HAP-1 (cell line): ENCODE measurements at regions not wholly inside any gene's neighbourhood (a gene's known extent, or its start where the extent isn't known, plus 50 kb on each side); places are given as distances from the start of the nearest gene placed in this dataset.
"Not testable (repeated sequence)": the region's sequence is repeated elsewhere in the genome, so short reads cannot be mapped to it uniquely, and the experiment has no call there.

Experiments used
- DNase-seq, 2 experiments: peaks; one replicate each; pipeline ENCODE4 v3.0.0-alpha.2; 2016 to 2020; ENCODE audit warnings: low spot score in 2 of 2
- H3K27me3 ChIP-seq: fragments of 250-450 bp; sonication (Bioruptor Pico); 2 replicates; pipeline ENCODE4 v1.5.1; 2020; ENCODE audit warnings: low read depth, mild to moderate bottlenecking, moderate library complexity
- H3K36me3 ChIP-seq: fragments of 250-450 bp; sonication (Bioruptor Pico); replicated peaks from 2 replicates; pipeline ENCODE4 v1.5.1; 2020; ENCODE audit warnings: mild to moderate bottlenecking
- H3K4me1 ChIP-seq: fragments of 250-450 bp; sonication (Bioruptor Pico); 2 replicates; pipeline ENCODE4 v1.5.1; 2020; ENCODE audit warnings: mild to moderate bottlenecking
- H3K4me3 ChIP-seq: fragments of 250-450 bp; sonication (Bioruptor Pico); 2 replicates; pipeline ENCODE4 v1.5.1; 2020; ENCODE audit warnings: mild to moderate bottlenecking, moderate library complexity
- H3K9me3 ChIP-seq: fragments of 250-450 bp; sonication (Bioruptor Pico); 2 replicates; pipeline ENCODE4 v1.5.1; 2020; ENCODE audit warnings: mild to moderate bottlenecking, moderate library complexity
- in situ Hi-C: fragments of 300-500 bp; cut with MboI; formaldehyde crosslinking; loops from 3 replicates; pipeline ENCODE4 v1.14.3; 2020; ENCODE audit warnings: low sequenced_read_pairs, inconsistent platforms, mixed read lengths

DNA sequence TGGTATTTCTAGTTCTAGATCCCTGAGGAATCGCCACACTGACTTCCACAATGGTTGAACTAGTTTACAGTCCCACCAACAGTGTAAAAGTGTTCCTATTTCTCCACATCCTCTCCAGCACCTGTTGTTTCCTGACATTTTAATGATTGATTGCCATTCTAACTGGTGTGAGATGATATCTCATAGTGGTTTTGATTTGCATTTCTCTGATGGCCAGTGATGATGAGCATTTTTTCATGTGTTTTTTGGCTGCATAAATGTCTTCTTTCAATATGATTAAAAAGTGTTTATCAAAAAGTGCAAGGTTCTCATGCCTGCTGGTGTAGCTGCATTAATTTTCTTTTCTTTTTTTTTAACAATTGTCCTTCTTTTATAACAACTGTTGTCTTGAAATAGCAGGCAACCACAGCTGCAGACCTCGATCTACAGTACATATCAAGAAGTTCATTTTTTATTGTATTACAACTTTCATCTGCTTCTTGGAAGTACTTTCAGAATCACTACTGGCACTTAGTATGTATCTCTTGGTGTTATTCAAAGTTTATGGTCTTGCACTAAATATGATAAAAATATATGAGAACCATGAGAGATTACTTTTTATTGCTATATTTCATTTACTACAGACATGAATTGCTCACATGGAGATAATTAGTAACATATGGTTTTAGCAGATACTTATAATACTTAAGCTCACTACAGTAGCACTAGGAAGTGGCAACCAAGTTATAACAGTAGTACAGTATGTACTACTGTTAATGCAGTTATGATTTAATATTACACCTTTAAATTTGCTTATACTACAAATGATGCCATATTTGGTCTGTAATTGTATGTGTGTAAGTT is 358.0 kb downstream of the ETV1 start:
- H3K4me1 ChIP-seq, H3K4me3 ChIP-seq, in situ Hi-C loops, DNase-seq, H3K27me3 ChIP-seq, H3K9me3 ChIP-seq, H3K36me3 ChIP-seq: not testable (repeated sequence)

DNA sequence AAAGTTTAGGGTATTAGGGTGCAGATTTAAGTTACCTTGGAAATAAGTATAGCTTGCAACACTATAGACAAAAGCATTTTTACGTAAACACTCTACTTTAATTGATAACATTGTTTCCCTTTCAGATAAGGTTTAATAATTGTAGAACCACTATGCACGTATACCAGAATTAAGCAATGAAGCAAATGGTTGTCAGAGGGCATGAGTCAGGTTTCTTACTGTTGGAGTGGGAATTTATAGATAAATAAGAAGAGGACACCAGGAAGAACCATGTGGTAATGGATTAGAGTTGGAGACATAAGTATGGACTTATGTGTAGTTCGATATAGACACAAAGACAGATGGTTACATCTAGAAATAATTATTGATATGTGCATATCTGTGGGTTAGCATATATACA is 355.6 kb downstream of the ETV1 start:
- in situ Hi-C loops: no loop called here
- H3K4me3 ChIP-seq: no peak overlapping the region
- H3K4me1 ChIP-seq: no peaks in the 10 kb centered on the region
- no peaks in the 10 kb centered on the region for H3K9me3 ChIP-seq
- H3K27me3 ChIP-seq: no peaks in the 10 kb centered on the region
- no peak for DNase-seq
- H3K36me3 ChIP-seq: no peaks in the 10 kb centered on the region

DNA sequence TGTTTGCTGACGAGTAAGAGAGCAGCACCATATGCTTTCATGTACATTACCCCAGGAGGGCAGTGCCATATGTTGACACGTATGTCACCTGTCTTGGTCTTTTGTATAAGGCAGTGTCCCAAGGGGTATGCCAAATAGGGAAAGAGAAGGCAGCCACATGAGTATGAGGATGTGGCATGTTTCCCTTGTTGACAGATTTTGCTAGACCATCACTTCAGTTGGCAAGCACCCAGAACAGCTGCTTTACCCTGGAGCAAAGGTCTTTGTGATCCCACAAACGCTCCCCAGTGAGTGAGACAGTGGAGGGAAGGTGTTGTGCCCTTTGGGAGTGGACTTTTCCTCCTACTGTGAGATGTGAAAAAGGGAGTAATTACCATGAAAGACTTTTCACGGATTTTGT is 350.1 kb downstream of the ETV1 start:
- no peak for DNase-seq
- Histone ChIP-seq H3K9me3 (no peaks in the 10 kb centered on the region), H3K36me3 (no peaks in the 10 kb centered on the region), H3K4me3 (no peak overlapping the region), H3K4me1 (no peaks in the 10 kb centered on the region), H3K27me3 (no peaks in the 10 kb centered on the region)
- in situ Hi-C loops: no loop called here

DNA sequence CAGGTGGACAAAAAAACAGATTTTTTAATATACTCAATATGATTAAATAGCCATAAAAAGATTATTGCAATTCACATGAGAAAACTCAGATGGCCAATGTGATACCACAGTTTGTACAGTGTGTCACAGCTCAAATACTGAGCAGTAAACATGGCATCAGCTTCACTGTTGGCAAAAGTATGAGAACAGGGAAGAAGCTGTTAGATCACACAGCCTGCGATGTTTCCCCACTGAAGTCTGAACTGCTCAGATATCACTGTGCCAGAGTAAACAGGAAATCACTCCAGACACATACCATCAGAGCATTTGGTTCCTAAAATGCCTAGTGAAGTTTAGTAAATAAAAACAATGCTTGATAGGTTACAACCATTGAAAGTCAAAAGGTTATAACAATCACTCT is 347.8 kb downstream of the ETV1 start:
- DNase-seq: no peak
- no peak overlapping the region for H3K4me3 ChIP-seq

DNA sequence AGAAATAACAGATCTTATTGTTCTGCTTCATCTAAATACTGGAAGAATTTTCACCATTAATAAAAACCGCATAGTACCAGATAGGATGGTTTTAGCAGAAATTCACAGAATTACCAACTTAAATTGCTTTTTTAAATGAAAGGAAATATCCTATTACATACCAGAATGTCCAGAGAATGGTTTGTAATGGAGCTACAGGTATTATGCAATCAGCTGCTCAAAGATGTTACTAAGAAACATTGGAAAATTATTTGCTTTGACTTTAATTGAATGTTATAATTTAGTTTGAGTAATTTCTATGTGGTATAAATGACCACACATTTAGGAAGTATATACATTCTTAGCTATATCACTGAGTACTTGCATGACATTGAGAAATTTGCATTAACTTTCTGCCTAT is 338.3 kb downstream of the ETV1 start:
- Histone ChIP-seq H3K36me3 (no peaks in the 10 kb centered on the region), H3K9me3 (no peaks in the 10 kb centered on the region), H3K4me1 (no peaks in the 10 kb centered on the region), H3K27me3 (no peaks in the 10 kb centered on the region), H3K4me3 (no peak overlapping the region)
- in situ Hi-C loops: no loop called here
- no peak for DNase-seq

More for the DNA sequence above, 347.8 kb downstream of the ETV1 start:
- in situ Hi-C loops: no loop called here
- no peaks in the 10 kb centered on the region for H3K36me3 ChIP-seq
- H3K4me1 ChIP-seq: no peaks in the 10 kb centered on the region
- H3K9me3 ChIP-seq: no peaks in the 10 kb centered on the region
- no peaks in the 10 kb centered on the region for H3K27me3 ChIP-seq

DNA sequence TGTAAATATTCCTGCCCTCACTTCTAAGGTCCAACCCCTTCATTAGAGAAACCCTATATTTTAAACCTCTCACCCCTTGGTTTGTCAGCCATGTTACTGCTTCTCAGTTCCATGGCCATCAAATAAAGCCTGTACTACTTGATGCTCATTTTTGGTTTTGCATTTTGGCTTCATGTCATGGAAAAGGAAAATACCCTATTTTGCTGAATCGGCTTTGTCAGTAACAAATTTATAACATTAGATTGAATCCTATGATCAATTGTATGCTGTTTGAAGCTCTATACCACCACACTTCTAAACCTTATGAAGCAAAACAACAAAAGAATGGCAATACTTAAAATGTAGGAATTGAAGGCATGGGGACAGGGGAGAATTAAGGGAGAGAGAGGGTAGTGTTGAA is 333.1 kb downstream of the ETV1 start:
- Histone ChIP-seq H3K4me1 (no peaks in the 10 kb centered on the region), H3K36me3 (no peaks in the 10 kb centered on the region), H3K27me3 (no peaks in the 10 kb centered on the region), H3K9me3 (no peaks in the 10 kb centered on the region), H3K4me3 (no peak overlapping the region)
- no peak for DNase-seq
- in situ Hi-C loops: no loop called here

DNA sequence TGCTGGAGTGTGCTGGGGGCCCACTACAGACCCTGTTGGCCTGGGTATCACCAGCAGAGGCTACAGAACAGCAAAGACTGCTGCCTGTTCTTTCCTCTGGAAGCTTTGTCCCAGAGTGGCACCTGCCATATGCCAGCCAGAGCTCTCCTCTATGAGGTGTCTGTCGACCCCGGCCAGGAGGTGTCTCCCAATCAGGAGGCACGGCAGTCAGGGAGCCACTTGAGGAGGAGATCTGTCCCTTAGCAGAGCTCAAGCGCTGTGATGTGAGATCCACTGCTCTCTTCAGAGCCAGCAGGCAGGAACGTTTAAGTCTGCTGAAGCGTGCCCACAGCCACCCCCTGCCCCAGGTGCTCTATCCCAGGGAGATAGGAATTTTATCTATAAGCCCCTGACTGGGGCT is 316.2 kb downstream of the ETV1 start:
- Histone ChIP-seq H3K36me3 (no peaks in the 10 kb centered on the region), H3K4me3 (no peak overlapping the region), H3K4me1 (no peaks in the 10 kb centered on the region), H3K27me3 (no peaks in the 10 kb centered on the region), H3K9me3 (no peaks in the 10 kb centered on the region)
- in situ Hi-C loops: no loop called here
- no peak for DNase-seq

DNA sequence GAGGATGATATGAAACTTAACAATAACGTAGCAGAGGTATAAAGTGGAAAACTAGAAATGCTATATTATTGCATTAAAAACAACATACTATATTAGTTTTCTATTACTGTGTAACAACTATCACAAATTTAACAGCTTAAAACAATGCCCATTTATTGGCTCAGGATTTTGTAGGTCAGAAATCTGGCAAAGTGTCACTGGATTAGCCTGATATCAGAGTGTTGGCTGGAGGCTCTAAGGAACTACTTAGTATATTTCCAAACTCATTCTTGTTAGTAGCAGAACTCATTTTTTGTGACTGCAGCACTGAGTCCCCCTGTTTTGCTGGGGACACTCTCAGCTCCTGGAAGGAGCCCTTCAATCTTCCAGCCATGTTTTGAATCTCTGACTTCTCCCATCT is 306.8 kb downstream of the ETV1 start:
- no peaks in the 10 kb centered on the region for H3K27me3 ChIP-seq
- no peaks in the 10 kb centered on the region for H3K36me3 ChIP-seq
- in situ Hi-C loops: no loop called here
- H3K9me3 ChIP-seq: no peaks in the 10 kb centered on the region
- H3K4me3 ChIP-seq: no peak overlapping the region
- H3K4me1 ChIP-seq: no peaks in the 10 kb centered on the region
- DNase-seq: no peak

DNA sequence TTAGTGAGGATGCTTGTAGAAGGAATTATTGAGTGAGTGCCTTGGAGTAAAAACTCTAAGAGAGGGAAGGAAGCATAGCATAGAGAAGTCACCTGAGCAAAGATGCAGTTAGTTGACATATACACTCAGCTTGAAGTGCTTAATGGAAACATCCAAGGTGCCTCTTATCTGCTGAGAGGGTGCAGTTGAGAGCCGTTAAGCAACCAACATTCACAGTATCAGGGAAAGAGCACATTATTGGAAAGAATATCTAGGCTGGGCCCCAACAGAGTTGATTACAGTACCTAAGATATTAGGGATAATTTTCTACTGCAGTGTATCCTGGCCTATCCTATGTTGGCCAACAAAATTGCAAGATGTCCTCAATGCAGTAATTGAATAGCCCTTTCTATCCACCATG is 302.0 kb downstream of the ETV1 start:
- in situ Hi-C loops: no loop called here
- H3K4me3 ChIP-seq: no peak overlapping the region
- H3K36me3 ChIP-seq: no peaks in the 10 kb centered on the region
- no peaks in the 10 kb centered on the region for H3K4me1 ChIP-seq
- H3K27me3 ChIP-seq: no peaks in the 10 kb centered on the region
- H3K9me3 ChIP-seq: no peaks in the 10 kb centered on the region
- DNase-seq: no peak

DNA sequence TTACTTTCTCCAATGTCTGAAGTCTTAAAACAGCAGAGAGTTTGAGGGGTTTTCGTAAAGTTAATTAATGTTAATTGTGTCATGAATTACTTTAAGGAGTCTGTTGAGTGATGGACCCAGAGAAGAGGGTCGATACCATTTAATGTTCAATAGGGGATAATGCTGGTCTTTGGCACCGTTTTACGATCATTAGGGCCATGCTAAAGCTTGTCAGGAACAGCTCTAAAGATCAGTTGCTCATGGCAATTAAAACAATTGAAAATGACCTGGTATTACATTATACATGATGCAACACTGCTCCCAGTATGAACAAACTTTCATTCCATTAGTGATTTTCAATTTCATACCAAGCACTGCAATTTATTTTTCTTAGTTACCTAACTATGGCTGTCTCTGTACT is 296.9 kb downstream of the ETV1 start:
- in situ Hi-C loops: no loop called here
- DNase-seq: no peak
- Histone ChIP-seq H3K4me1 (no peaks in the 10 kb centered on the region), H3K9me3 (no peaks in the 10 kb centered on the region), H3K36me3 (no peaks in the 10 kb centered on the region), H3K27me3 (no peaks in the 10 kb centered on the region), H3K4me3 (no peak overlapping the region)

DNA sequence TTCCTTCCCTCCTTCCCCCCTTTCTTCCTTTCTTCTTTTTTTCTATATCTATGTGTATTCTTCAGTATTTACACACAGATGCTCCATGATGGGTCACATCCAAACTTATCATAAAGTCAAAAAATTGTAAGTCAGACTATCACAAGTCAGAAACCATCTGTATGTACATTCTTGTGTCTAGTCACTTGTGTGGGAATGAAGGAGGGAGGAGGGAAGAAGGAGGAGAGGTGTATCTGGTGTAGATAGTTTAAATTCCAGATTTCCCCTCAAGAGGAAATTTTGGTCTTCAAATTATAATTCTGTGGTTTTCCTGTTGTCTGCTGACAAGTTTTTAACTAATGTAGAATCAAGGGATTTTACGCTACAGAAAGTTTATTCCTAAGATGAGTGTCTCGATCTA is 287.2 kb downstream of the ETV1 start:
- in situ Hi-C loops: no loop called here

DNA sequence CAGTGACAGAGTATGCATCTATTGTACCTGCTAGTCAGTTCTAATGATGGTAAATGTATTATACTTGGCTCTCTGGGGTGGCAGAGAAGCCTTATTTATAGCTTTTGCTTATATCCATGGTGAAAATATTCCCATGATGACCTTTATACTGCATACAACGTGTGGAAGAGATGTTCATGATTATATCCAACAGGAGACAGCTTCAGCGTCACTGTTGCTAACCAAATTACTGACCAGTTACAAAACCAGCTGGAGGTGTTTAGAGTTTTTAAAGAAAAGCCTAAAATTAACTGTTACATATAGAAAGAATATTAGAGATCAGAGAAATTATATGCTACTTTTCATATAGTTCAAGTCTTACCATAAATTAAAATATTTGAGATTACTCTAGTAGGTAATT is 280.8 kb downstream of the ETV1 start:
- in situ Hi-C loops: no loop called here
- H3K4me3 ChIP-seq: no peak overlapping the region
- no peaks in the 10 kb centered on the region for H3K36me3 ChIP-seq
- no peaks in the 10 kb centered on the region for H3K27me3 ChIP-seq
- H3K4me1 ChIP-seq: no peaks in the 10 kb centered on the region
- no peaks in the 10 kb centered on the region for H3K9me3 ChIP-seq
- no peak for DNase-seq

More for the DNA sequence above, 287.2 kb downstream of the ETV1 start:
- Histone ChIP-seq H3K27me3 (no peaks in the 10 kb centered on the region), H3K9me3 (no peaks in the 10 kb centered on the region), H3K4me1 (no peaks in the 10 kb centered on the region), H3K4me3 (no peak overlapping the region), H3K36me3 (no peaks in the 10 kb centered on the region)
- no peak for DNase-seq

DNA sequence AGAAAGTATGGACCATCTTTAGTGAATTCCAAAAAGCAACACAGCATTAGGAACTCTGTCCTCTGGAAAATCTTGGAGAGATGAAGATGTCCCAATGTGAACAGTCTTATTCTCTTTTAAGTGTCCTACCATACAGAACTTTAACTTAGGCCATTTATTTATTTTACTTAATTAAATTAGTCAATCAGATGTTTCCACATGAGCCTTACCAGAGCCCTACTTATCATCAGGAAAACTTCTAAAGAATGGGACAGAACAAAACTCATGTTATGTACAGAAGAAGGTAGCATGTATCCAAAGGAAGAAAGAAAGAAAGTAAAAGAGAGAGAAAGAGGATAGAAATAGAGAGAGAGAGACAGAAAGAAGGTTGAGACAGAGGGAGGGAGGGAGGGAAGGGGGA is 276.4 kb downstream of the ETV1 start:
- H3K4me1 ChIP-seq: no peaks in the 10 kb centered on the region
- no peak overlapping the region for H3K4me3 ChIP-seq
- in situ Hi-C loops: no loop called here
- no peaks in the 10 kb centered on the region for H3K27me3 ChIP-seq
- no peak for DNase-seq
- H3K9me3 ChIP-seq: no peaks in the 10 kb centered on the region
- H3K36me3 ChIP-seq: no peaks in the 10 kb centered on the region

DNA sequence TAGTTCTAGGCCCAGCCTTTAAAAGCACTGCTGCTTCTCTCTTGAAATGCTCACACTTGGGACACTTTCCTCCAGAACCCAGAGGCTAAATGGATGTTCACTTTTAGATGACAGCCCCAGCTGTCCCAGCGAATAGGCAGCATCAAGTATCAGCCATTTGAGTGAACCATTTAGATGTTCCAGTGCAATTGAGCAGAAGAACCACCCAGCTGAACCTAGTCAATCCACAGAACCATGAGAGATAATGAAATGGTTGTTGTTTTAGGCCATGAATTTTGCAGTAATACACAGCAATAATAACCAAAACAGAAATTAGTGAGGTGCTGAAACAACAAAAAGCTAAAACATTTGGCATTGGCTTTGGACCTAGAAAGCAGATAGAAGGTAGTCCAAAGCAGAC is 273.9 kb downstream of the ETV1 start:
- in situ Hi-C loops: no loop called here
- Histone ChIP-seq H3K4me3 (no peak overlapping the region), H3K27me3 (no peaks in the 10 kb centered on the region)

DNA sequence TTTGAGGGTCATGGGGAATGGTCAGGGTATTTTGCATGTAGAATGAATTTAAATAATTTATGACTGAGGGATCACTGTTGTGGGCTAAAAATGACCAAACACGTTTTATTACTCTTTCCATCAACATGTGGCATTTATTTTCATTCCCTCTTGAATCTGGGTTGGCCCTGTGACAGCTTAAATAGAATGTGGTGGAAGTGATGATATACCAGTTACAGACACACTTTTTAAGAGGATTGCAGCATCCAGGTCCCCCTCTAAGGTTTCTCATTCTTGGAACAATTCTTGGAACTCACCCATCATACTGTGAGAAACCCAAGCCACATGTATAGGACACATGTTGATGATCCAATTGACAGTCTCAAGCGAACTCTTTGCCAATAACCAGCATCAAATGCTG is 272.4 kb downstream of the ETV1 start:
- no peaks in the 10 kb centered on the region for H3K9me3 ChIP-seq
- H3K36me3 ChIP-seq: no peaks in the 10 kb centered on the region
- no peaks in the 10 kb centered on the region for H3K4me1 ChIP-seq
- no peak overlapping the region for H3K4me3 ChIP-seq
- DNase-seq: no peak
- H3K27me3 ChIP-seq: no peaks in the 10 kb centered on the region
- in situ Hi-C loops: no loop called here

More for the DNA sequence above, 273.9 kb downstream of the ETV1 start:
- H3K9me3 ChIP-seq: no peaks in the 10 kb centered on the region
- no peaks in the 10 kb centered on the region for H3K36me3 ChIP-seq
- H3K4me1 ChIP-seq: no peaks in the 10 kb centered on the region
- DNase-seq: no peak
